NCI-H2196 treated with DMSO at 0.1 percent for 48 hours (cell line): ENCODE measurements at regions not wholly inside any gene's neighbourhood (a gene's known extent, or its start where the extent isn't known, plus 50 kb on each side); places are given as distances from the start of the nearest gene placed in this dataset.
"Not testable (repeated sequence)": the region's sequence is repeated elsewhere in the genome, so short reads cannot be mapped to it uniquely, and the experiment has no call there.

ENCODE experiments used
- DNase-seq: peaks from one replicate; lab custom pipeline; 2025; ENCODE audit not compliant: unreplicated experiment; lab: John Stamatoyannopoulos, UW

- DNase-seq, result no peak
These were observed 296.1 kb downstream of the RAB38 start for GRCh38 chr11:87879118-87879517.

- no peak for DNase-seq
These were observed 296.8 kb downstream of the RAB38 start for GRCh38 chr11:87878373-87878825.

- no peak for DNase-seq
These were observed 304.2 kb downstream of the RAB38 start for GRCh38 chr11:87871056-87871455.

- DNase-seq, result no peak
These were observed 305.2 kb downstream of the RAB38 start for GRCh38 chr11:87870086-87870485.

- no peak for DNase-seq
These were observed 308.3 kb downstream of the RAB38 start for GRCh38 chr11:87866951-87867350.

GRCh38 chr11:87861030-87861429, 314.2 kb downstream of the RAB38 start:
- DNase-seq, result no peak

GRCh38 chr11:87859636-87860035, 315.6 kb downstream of the RAB38 start:
- DNase-seq, result no peak

- DNase-seq, result no peak
These were observed 323.4 kb downstream of the RAB38 start for GRCh38 chr11:87851827-87852226.

GRCh38 chr11:87851234-87851633, 324.0 kb downstream of the RAB38 start:
- no peak for DNase-seq

- DNase-seq, result no peak
These were observed 326.0 kb downstream of the RAB38 start for GRCh38 chr11:87849216-87849615.

GRCh38 chr11:87840786-87841185, 334.5 kb downstream of the RAB38 start:
- DNase-seq, result no peak

GRCh38 chr11:87832211-87832610, 343.0 kb downstream of the RAB38 start:
- DNase-seq, result no peak

- DNase-seq, result no peak
These were observed 355.2 kb downstream of the RAB38 start for GRCh38 chr11:87820011-87820410.

GRCh38 chr11:87819151-87819550, 356.1 kb downstream of the RAB38 start:
- no peak for DNase-seq

- no peak for DNase-seq
These were observed 362.5 kb downstream of the RAB38 start for GRCh38 chr11:87812571-87813365.

- DNase-seq, result no peak
These were observed 364.8 kb downstream of the RAB38 start for GRCh38 chr11:87810486-87810885.

- no peak for DNase-seq
These were observed 366.0 kb downstream of the RAB38 start for GRCh38 chr11:87809256-87809655.

- DNase-seq, result no peak
These were observed 371.1 kb downstream of the RAB38 start for GRCh38 chr11:87804176-87804575.

- no peak for DNase-seq
These were observed 371.5 kb downstream of the RAB38 start for GRCh38 chr11:87803748-87804147.

- not testable (repeated sequence) for DNase-seq
These were observed 390.4 kb downstream of the RAB38 start for GRCh38 chr11:87784862-87785261.

- no peak for DNase-seq
These were observed 395.2 kb downstream of the RAB38 start for GRCh38 chr11:87780068-87780413.

- DNase-seq, result no peak
These were observed 395.8 kb downstream of the RAB38 start for GRCh38 chr11:87779276-87780067.
